ENCODE measurements at regions not wholly inside any gene's neighbourhood (a gene's known extent, or its start where the extent isn't known, plus 50 kb on each side); places are given as distances from the start of the nearest gene placed in this dataset.

DNA sequence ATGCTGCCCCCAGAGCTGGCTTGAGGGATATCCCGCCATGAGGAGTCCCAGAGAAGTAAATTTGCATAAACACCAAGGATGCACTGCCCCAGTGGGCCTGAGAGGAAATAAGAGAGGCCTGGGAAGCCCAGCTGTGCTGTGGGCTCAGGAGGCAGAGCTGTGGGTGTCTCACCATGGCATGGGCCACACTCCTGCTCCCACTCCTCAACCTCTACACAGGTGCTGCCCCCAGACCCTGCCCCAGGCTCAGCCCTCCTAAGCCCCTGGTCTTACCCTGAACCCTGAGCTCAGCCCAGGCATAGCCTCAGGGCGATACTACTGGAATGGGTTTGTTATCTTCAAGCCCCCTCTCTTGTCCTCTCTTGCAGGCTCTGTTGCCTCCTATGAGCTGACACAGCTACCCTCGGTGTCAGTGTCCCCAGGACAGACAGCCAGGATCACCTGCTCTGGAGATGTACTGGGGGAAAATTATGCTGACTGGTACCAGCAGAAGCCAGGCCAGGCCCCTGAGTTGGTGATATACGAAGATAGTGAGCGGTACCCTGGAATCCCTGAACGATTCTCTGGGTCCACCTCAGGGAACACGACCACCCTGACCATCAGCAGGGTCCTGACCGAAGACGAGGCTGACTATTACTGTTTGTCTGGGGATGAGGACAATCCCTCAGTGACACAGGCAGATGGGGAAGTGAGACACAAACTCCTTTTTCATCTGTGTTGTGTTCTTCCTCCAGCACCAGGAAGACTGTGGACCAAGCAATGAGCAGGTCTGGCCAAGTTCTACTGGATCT, 59.9 kb downstream of the GGTLC2 start:
- no peak overlapping the region for H3K27ac ChIP-seq (ENCODE audit: low read depth, low read length, poor library complexity, severe bottlenecking)
- no peaks in the 10 kb centered on the region for H3K4me1 ChIP-seq (ENCODE audit: insufficient read depth, low read length, poor library complexity, severe bottlenecking)
- ChIA-PET POLR2A (ENCODE audit: low non-redundant PET) (no interaction called here), CTCF (no interaction called here)
- no peak overlapping the region for H3K4me3 ChIP-seq (ENCODE audit: low read depth, low read length, poor library complexity, severe bottlenecking)
- DNase-seq (ENCODE audit: low spot score) = no peak
- no TSS peak for BruUV-seq (replicated peaks)
- no peaks in the 10 kb centered on the region for H3K27me3 ChIP-seq (replicated peaks; ENCODE audit: insufficient read depth, low read depth, low read length, poor library complexity)
- H3K36me3 ChIP-seq (ENCODE audit: insufficient read depth, low read length, poor library complexity, severe bottlenecking) = no peaks in the 10 kb centered on the region
- no peaks in the 10 kb centered on the region for H3K9me3 ChIP-seq (ENCODE audit: low read depth, low read length, poor library complexity, severe bottlenecking)
- intact Hi-C loops (cut with micrococcal nuclease; ENCODE audit: unreplicated experiment) = no loop called here
- no peak for TF ChIP-seq EZH2 (IDR thresholded peaks at IDR 0.05; ENCODE audit: borderline replicate concordance, low read depth, low read length, poor library complexity, severe bottlenecking)
- TF ChIP-seq, protein P1, sequence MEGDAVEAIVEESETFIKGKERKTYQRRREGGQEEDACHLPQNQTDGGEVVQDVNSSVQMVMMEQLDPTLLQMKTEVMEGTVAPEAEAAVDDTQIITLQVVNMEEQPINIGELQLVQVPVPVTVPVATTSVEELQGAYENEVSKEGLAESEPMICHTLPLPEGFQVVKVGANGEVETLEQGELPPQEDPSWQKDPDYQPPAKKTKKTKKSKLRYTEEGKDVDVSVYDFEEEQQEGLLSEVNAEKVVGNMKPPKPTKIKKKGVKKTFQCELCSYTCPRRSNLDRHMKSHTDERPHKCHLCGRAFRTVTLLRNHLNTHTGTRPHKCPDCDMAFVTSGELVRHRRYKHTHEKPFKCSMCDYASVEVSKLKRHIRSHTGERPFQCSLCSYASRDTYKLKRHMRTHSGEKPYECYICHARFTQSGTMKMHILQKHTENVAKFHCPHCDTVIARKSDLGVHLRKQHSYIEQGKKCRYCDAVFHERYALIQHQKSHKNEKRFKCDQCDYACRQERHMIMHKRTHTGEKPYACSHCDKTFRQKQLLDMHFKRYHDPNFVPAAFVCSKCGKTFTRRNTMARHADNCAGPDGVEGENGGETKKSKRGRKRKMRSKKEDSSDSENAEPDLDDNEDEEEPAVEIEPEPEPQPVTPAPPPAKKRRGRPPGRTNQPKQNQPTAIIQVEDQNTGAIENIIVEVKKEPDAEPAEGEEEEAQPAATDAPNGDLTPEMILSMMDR (conservative IDR thresholded peaks at IDR 0.05; ENCODE audit: low read depth, low read length) = no peak

DNA sequence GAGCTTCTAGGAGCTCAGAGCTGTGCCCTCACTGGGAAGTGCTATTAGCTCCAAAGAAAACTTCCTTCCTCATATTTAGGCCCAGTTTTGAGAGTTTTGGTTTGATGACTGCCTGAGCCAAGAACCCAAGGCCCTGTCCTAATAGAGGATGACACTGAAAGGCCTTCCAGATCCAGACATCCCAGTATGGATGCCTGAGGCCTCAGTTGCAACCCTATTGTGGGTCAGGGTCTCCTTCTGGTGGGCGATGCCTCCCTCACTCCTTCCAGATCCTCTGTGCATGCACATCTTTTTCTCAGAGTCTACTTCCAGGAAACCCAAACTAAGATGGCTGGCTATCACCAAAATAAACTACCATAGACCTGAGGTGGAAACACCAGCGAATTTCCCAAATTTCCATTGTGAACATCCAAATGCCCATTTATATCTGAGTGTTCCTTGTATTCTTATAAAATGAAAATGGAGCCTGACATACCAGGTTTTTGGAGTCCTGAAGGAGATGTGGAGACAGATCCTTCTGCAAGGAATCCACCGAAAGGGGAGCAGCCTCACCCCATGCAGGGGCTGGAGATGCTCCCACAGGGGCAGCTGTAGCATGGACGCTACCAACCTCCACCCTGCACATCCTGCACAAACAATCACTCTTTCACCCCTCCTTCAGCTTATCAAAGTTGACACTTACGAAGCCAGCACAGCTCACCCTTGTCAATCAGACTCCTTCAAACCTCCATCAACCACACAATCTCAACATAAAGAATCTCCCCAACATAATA, 61.1 kb downstream of the GGTLC2 start:
- no peaks in the 10 kb centered on the region for H3K27me3 ChIP-seq (replicated peaks; ENCODE audit: insufficient read depth, low read depth, low read length, poor library complexity)
- no peaks in the 10 kb centered on the region for H3K4me1 ChIP-seq (ENCODE audit: insufficient read depth, low read length, poor library complexity, severe bottlenecking)
- ChIA-PET CTCF (no interaction called here), POLR2A (ENCODE audit: low non-redundant PET) (no interaction called here)
- BruUV-seq (replicated peaks) = no TSS peak
- no peaks in the 10 kb centered on the region for H3K36me3 ChIP-seq (ENCODE audit: insufficient read depth, low read length, poor library complexity, severe bottlenecking)
- intact Hi-C loops (cut with micrococcal nuclease; ENCODE audit: unreplicated experiment) = no loop called here
- no peak for DNase-seq (ENCODE audit: low spot score)
- no peak overlapping the region for H3K4me3 ChIP-seq (ENCODE audit: low read depth, low read length, poor library complexity, severe bottlenecking)
- H3K9me3 ChIP-seq (ENCODE audit: low read depth, low read length, poor library complexity, severe bottlenecking) = no peaks in the 10 kb centered on the region
- no peak overlapping the region for H3K27ac ChIP-seq (ENCODE audit: low read depth, low read length, poor library complexity, severe bottlenecking)
- TF ChIP-seq, protein P1 (conservative IDR thresholded peaks at IDR 0.05; ENCODE audit: low read depth, low read length) = no peak
- no peak for TF ChIP-seq EZH2 (IDR thresholded peaks at IDR 0.05; ENCODE audit: borderline replicate concordance, low read depth, low read length, poor library complexity, severe bottlenecking)

DNA sequence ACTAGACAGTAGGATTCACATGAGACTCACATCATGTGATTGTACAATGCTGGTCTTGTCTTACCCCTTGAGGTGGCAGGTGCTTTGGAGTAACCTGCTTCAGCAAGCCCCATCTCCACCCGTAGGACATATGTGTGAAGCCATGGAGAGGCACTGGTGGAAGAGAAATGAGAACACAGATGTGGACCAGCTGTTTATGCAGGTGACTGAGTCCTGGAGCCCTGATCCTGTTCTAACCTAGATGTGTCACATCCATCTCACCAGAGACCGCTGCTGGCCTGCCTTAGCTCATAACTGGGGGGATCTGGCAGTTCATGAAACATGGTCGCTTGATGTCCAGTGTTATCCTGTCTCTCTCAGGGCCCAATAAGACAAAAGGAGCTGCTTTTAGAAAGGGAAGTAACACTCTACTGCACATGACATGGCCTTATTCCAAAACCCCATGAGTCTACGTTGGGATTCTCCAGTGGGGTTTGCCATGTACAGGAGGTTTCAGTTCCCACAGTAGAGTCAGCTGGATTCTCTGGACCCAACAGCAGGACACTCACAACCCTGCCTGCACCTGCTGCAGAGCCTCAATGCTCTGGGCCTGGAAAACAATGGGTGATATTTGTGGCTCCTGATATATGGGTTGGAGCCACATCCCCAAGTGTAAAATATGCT, 62.0 kb downstream of the GGTLC2 start:
- Histone ChIP-seq H3K27ac (ENCODE audit: low read depth, low read length, poor library complexity, severe bottlenecking) (no peak overlapping the region), H3K27me3 (replicated peaks; ENCODE audit: insufficient read depth, low read depth, low read length, poor library complexity) (no peaks in the 10 kb centered on the region), H3K9me3 (ENCODE audit: low read depth, low read length, poor library complexity, severe bottlenecking) (no peaks in the 10 kb centered on the region), H3K4me3 (ENCODE audit: low read depth, low read length, poor library complexity, severe bottlenecking) (no peak overlapping the region), H3K36me3 (ENCODE audit: insufficient read depth, low read length, poor library complexity, severe bottlenecking) (no peaks in the 10 kb centered on the region), H3K4me1 (ENCODE audit: insufficient read depth, low read length, poor library complexity, severe bottlenecking) (no peaks in the 10 kb centered on the region)
- BruUV-seq (replicated peaks) = no TSS peak
- ChIA-PET POLR2A (ENCODE audit: low non-redundant PET) (no interaction called here), CTCF (no interaction called here)
- intact Hi-C loops (cut with micrococcal nuclease; ENCODE audit: unreplicated experiment) = no loop called here
- no peak for TF ChIP-seq EZH2 (IDR thresholded peaks at IDR 0.05; ENCODE audit: borderline replicate concordance, low read depth, low read length, poor library complexity, severe bottlenecking)
- TF ChIP-seq, protein P1 (conservative IDR thresholded peaks at IDR 0.05; ENCODE audit: low read depth, low read length) = no peak
- no peak for DNase-seq (ENCODE audit: low spot score)

All from A673 (cell line).